HG03108 (cell line): ENCODE measurements at regions not wholly inside any gene's neighbourhood (a gene's known extent, or its start where the extent isn't known, plus 50 kb on each side); places are given as distances from the start of the nearest gene placed in this dataset.
"Not testable (repeated sequence)": the region's sequence is repeated elsewhere in the genome, so short reads cannot be mapped to it uniquely, and the experiment has no call there.

Experiments used
- ATAC-seq: cut with Tn5 transposase; IDR thresholded peaks from one replicate; pipeline ENCODE4 v1.9.1; 2021; ENCODE audit warnings: moderate library complexity; ENCODE audit not compliant: unreplicated experiment

- no peak for ATAC-seq
Observed at GRCh38 chr18:47370052-47370451, 118.6 kb upstream of the SKOR2 start.

DNA sequence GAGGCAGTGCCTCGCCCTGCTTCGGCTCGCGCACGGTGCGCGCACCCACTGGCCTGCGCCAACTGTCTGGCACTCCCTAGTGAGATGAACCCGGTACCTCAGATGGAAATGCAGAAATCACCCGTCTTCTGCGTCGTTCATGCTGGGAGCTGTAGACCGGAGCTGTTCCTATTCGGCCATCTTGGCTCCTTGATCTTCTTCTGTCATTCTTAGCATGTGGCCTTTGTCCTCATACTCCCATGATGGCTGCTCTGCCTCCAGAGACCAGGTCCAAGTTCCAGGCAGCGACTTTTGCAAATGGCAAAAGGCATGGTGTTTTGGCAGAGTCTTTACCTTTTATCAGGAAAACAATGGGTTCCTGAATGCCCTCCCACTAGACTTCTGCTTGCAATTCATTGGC is 102.6 kb upstream of the SKOR2 start:
- not testable (repeated sequence) for ATAC-seq

DNA sequence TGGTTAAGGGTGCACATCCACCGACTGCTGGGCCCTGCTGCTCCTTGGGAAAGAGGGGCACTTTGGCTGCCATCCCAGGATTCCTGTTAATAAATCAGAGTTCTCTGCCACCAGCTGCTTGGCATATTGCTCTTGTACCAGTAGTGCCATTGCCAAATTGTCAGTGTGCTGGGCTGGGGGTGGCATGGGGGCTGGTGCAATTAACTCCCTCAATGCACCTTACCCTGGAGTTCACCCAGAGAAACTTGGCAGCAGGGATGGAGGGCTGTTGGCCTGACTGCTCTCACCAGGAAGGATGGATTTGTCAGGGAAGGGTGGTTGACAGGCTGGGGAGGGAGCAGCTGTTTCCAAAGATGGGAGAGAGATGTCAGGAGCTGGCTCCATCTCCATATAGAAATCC is 94.6 kb upstream of the SKOR2 start:
- no peak for ATAC-seq

DNA sequence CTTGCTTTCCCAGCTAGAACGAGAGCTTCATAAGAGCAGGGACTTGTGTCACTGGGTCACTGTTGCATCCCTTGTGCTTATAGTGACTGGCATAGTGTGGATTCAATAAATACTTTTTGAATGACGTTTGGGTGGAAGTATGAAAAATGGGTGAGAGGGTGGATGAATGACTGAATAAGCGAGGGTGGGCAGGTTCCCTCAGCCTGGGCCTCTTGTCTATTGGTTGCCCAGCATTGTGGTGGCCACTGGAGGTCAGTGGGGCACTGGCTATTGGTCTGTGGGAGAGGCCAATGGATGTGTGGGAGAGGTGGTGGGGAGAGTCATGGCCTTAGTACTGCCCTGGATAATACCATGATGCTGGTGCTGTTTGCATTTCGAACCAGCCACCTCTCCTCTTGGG is 93.8 kb upstream of the SKOR2 start:
- no peak for ATAC-seq

DNA sequence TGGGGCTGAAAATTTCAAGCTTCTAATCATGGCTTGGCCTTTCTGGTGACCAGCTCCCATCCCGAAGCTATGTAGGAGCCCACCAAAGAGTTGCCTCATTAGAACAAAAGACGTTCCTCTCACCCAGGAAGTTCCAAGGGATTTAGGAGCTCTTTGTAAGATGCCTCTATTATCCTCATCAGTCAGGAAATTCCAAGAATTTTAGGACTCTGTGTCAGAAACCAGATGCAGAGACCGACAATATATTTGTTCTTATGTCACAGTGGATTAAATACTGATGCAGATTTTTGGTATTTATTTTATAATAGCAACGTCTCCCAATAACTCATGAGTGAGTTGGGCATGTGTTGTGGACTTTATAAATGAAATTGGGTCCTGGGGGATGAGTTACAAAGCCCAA is 91.8 kb upstream of the SKOR2 start:
- no peak for ATAC-seq

- no peak for ATAC-seq
Observed at GRCh38 chr18:47342566-47342965, 91.1 kb upstream of the SKOR2 start.

DNA sequence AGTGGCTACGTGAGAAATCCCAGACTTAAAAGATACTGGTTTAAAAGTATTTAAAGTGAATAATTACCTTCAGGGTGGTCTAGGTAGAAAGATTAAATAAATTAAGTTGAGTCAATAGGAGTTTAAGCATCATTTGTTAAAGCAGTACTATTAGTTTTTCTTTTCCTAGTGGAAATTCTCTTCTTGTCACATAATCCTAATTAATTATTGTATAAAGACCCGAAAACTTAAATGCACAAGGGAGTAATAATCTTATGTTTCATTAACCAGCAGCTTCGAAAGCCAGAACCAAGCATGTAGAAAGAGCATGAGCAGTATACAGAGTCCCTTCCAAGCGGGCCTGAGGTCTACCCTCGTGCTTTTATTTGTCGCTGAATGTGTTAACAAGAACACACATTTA is 90.2 kb upstream of the SKOR2 start:
- no peak for ATAC-seq

GRCh38 chr18:47334966-47335365 is 83.5 kb upstream of the SKOR2 start:
- no peak for ATAC-seq

- ATAC-seq, result no peak
Observed at GRCh38 chr18:47333926-47334635, 82.6 kb upstream of the SKOR2 start.

DNA sequence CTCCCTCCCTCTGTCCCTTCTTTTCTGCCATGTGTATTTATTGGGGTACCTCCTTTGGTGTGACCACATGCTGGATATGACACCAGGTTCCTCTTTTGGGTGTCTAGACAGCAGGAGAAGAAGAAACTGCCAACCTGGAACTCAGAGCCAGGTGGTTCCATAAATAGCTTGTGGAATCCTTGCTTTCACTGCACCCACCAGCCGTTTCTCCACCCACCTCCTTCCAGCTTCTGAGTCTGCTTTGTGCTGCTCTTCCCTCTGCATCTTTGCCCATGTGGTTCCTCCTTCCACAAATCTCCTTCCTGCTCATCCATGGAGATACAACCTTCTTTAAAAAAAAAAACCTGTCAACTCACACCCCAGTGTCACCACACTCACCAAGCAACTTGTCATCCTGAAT is 80.2 kb upstream of the SKOR2 start:
- ATAC-seq, result no peak

DNA sequence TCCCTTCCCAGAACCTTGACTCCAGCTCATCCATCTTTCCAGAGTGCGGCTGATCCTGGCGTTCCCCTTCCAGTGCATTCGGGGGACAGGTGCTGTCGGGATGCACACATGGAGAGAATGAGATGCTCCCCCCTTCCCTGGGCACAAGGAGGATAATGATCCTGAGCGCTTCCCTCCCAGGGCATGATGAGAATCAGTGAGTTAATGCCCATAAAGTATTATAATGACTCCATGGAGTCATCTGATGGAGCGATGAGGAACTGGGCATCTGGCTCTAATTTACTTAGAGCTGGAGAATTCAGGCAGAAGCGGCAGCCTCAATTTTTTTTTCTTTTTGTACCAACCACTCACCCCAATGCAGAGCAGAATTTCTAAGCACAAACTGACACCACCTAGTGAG is 79.6 kb upstream of the SKOR2 start:
- ATAC-seq, result no peak

- no peak for ATAC-seq
Observed at GRCh38 chr18:47323158-47323557, 71.7 kb upstream of the SKOR2 start.

GRCh38 chr18:47321815-47322214 is 70.4 kb upstream of the SKOR2 start:
- ATAC-seq, result no peak

DNA sequence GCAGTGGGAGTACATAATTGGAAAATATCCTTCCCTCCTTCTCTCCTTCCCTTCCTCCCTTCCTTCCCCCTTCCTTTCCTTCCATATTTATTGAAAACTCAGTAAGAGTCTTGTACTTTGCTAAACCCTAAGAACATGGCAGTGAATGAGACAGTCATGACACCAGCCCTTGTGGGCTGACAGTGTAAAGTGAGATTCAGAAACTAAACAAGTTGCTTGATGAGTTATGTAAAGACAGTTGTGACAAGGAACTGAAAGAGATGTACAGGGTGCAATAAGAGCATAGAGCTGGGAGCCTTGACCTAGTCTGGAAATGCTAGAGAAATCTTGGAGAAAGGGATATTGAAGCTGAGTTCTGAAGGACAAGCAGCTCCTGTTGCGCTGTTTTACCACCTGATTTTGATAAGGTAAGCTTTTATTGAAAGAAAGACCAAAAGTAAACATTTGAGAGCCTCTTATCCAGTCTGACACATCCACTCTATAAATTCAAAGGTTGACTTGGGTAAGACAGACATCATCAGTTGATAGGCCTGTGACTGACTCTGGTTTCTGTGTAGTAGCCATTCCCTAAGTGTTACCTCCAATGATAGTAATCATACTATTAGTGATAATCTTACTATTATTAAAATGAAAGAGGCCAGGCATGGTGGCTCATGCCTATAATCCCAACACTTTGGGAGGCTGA is 66.5 kb upstream of the SKOR2 start:
- no peak for ATAC-seq

DNA sequence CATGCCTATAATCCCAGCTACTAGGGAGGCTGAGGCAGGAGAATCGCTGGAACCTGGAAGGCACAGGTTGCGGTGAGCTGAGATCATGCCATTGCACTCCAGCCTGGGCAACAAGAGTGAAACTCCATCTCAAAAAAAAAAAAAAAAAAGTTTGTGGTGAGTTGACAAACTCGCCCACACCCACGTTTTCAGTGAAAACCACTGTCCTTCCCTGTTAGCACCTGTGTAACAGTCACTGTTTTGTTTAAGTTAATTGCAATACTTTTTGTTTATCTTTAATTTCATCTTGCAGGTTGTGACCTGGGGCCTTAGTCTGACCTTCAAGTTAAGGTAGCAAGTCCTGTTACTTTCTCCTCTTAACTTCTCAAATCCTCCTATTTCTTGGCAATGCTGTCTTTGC is 65.5 kb upstream of the SKOR2 start:
- ATAC-seq, result no peak

DNA sequence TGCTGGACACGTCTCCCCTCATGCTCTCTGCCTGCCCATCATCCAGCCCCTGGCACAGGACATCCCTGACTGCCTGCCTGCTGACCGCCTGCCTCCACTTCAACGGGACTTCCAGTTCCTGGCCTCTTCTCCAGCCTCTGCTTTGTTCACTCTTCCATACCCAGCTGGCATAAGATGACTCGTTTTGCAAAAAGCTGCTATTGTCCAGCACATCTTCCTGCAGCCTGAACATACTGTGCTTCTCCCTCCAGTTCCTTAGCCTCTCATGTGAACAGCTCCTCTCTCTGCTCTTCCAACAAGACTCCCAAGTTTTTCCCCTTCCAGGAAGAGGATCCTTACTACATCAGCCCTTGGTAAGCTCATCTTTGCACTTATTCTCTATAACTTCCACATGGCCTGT is 62.4 kb upstream of the SKOR2 start:
- no peak for ATAC-seq

GRCh38 chr18:47311585-47311984 is 60.1 kb upstream of the SKOR2 start:
- ATAC-seq, result no peak
